HG02610 (cell line): ENCODE measurements at regions not wholly inside any gene's neighbourhood (a gene's known extent, or its start where the extent isn't known, plus 50 kb on each side); places are given as distances from the start of the nearest gene placed in this dataset.

Source experiments
- ATAC-seq: cut with Tn5 transposase; IDR thresholded peaks from one replicate; pipeline ENCODE4 v1.9.1; 2021; ENCODE audit warnings: mild to moderate bottlenecking, moderate library complexity; ENCODE audit not compliant: unreplicated experiment

GRCh38 chr16:85557083-85557970, 55.8 kb upstream of the GSE1 start:
- ATAC-seq = no peak

- no peak for ATAC-seq
These were observed 55.0 kb upstream of the GSE1 start for GRCh38 chr16:85557971-85558657.

- ATAC-seq = no peak
These were observed 52.2 kb upstream of the GSE1 start for GRCh38 chr16:85560932-85561247.

GRCh38 chr16:85561248-85562092, 51.7 kb upstream of the GSE1 start:
- ATAC-seq = no peak

- no peak for ATAC-seq
These were observed 50.9 kb upstream of the GSE1 start for GRCh38 chr16:85562093-85562786.

- no peak for ATAC-seq
These were observed 50.1 kb upstream of the GSE1 start for GRCh38 chr16:85563034-85563433.
